Stimulated activated CD8-positive, alpha-beta memory T cell treated with anti-CD3 and anti-CD28 coated beads, Interleukin-15, amount 100 ng/mL, for 48 hours (primary cell): ENCODE measurements at regions not wholly inside any gene's neighbourhood (a gene's known extent, or its start where the extent isn't known, plus 50 kb on each side); places are given as distances from the start of the nearest gene placed in this dataset.

Experiments
- DNase-seq, 2 donors: peaks; one replicate each; pipeline ENCODE4 v3.0.0-alpha.2; 2020; ENCODE audit warnings: low read depth in 2 of 2

GRCh38 chr20:40769677-40770285, 80.7 kb upstream of the MAFB start:
- DNase-seq = no peak

GRCh38 chr20:40770564-40771307, 81.7 kb upstream of the MAFB start:
- no peak for DNase-seq

GRCh38 chr20:40771308-40771610, 82.2 kb upstream of the MAFB start:
- no peak for DNase-seq

GRCh38 chr20:40771848-40772511, 82.9 kb upstream of the MAFB start:
- DNase-seq = no peak

- DNase-seq = no peak
Measured at GRCh38 chr20:40773376-40773775, 84.3 kb upstream of the MAFB start.

- DNase-seq = no peak
Measured at GRCh38 chr20:40774252-40774651, 85.2 kb upstream of the MAFB start.

GRCh38 chr20:40775561-40776146, 86.6 kb upstream of the MAFB start:
- no peak for DNase-seq

GRCh38 chr20:40776466-40777457, 87.7 kb upstream of the MAFB start:
- no peak for DNase-seq

GRCh38 chr20:40777653-40778052, 88.6 kb upstream of the MAFB start:
- DNase-seq = no peak

GRCh38 chr20:40778894-40779496, 90.0 kb upstream of the MAFB start:
- DNase-seq = no peak

- no peak for DNase-seq
Measured at GRCh38 chr20:40781327-40782042, 92.4 kb upstream of the MAFB start.

- no peak for DNase-seq
Measured at GRCh38 chr20:40782043-40782368, 93.0 kb upstream of the MAFB start.

- DNase-seq = no peak
Measured at GRCh38 chr20:40785346-40785745, 96.3 kb upstream of the MAFB start.

GRCh38 chr20:40786336-40786735, 97.3 kb upstream of the MAFB start:
- DNase-seq = no peak

- no peak for DNase-seq
Measured at GRCh38 chr20:40787941-40788340, 98.9 kb upstream of the MAFB start.

GRCh38 chr20:40797425-40797824, 108.4 kb upstream of the MAFB start:
- no peak for DNase-seq

- no peak for DNase-seq
Measured at GRCh38 chr20:40798066-40798465, 109.0 kb upstream of the MAFB start.

- no peak for DNase-seq
Measured at GRCh38 chr20:40802886-40803285, 113.8 kb upstream of the MAFB start.

GRCh38 chr20:40803381-40803780, 114.3 kb upstream of the MAFB start:
- no peak for DNase-seq

- no peak for DNase-seq
Measured at GRCh38 chr20:40805592-40805991, 116.6 kb upstream of the MAFB start.
